Heart left ventricle (tissue), 13 donors: ENCODE measurements at regions not wholly inside any gene's neighbourhood (a gene's known extent, or its start where the extent isn't known, plus 50 kb on each side); places are given as distances from the start of the nearest gene placed in this dataset.

Source experiments
- POLR2A ChIP-seq, 2 donors: fragments of 450-650 bp; IDR thresholded peaks; one replicate each; pipeline ENCODE4 v1.6.1; 2017; ENCODE audit warnings: antibody characterized with exemption in 2 of 2, mild to moderate bottlenecking in 2 of 2, moderate library complexity in 2 of 2
- TF ChIP-seq, protein P1 (sequence below), 12 donors: fragments of 200-600 bp; sonication (generic) in 4 of 12; IDR thresholded peaks; one replicate each; pipeline versions ENCODE4 v1.5.0 to v1.8.0; 2018 to 2022; ENCODE audit warnings: antibody characterized with exemption in 12 of 12, mild to moderate bottlenecking in 5 of 12
- donor health status: ischemic (EF 13 %, LVEDD 7.1; RV severe dilation, severe dysfunction).
- donor health status: DM: no; HTN: yes; CAD: no.
- donor health status: DM: no; HTN: no; CAD: no.
- donor health status: ischemic (EF 25% LVEDD 6.9; RV normal size, moderate dysfunction).
- donor health status: ischemic (EF 25% LVEDD 5.7; RV mildly dilated, moderate dysfunction).
- donor health status: ischemic (EF 35%, LVEDD 5.7; RV mildly dilated, moderate dysfunction).
- donor health status: nonischemic (EF 11% LVEDD 7.7; RV severe dilation, severe dysfunction).
- donor health status: DM: yes; HTN: yes; CAD: no.
- donor health status: PGD.
- donor health status: ischemic (EF 29% LVEDD 5.4; RV normal size, mild dysfunction).
- donor health status: nonischemic (EF 23%, LVEDD 6.1; RV moderate dilation, normal function).

DNA sequence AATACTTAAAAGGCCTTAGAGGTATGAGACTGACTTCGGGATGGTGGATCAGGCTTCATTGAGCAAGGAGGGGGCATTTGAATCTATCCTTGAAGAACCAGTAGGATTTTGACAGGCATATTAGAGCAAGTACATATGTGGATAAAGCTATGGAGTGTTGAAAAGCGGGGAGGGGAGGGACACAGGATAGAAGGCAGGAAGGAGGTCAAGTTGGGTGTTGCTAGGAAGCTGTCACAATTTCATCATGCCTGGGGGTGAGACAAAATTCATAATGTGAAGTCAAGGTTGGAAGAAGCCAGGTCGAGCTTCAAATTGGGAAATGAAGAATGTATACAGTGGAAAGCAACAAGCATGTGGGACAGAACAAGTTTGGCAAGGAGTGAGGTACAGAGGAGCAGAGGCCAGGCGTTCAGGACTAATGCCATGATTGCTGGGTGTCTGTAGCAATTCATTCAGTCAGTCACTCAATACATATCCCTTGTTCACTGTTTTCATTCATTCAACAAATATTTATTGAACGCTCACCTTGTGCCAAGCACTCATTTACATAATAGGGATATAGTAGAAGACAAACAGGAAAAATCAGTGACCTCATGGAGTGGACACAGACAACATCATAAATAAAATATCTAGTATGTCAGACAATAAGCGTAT is 58.3 kb upstream of the LTA4H start:
- TF ChIP-seq, protein P1, sequence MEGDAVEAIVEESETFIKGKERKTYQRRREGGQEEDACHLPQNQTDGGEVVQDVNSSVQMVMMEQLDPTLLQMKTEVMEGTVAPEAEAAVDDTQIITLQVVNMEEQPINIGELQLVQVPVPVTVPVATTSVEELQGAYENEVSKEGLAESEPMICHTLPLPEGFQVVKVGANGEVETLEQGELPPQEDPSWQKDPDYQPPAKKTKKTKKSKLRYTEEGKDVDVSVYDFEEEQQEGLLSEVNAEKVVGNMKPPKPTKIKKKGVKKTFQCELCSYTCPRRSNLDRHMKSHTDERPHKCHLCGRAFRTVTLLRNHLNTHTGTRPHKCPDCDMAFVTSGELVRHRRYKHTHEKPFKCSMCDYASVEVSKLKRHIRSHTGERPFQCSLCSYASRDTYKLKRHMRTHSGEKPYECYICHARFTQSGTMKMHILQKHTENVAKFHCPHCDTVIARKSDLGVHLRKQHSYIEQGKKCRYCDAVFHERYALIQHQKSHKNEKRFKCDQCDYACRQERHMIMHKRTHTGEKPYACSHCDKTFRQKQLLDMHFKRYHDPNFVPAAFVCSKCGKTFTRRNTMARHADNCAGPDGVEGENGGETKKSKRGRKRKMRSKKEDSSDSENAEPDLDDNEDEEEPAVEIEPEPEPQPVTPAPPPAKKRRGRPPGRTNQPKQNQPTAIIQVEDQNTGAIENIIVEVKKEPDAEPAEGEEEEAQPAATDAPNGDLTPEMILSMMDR (IDR thresholded peaks at IDR 0.05), result no peak
- no peak for TF ChIP-seq POLR2A (IDR thresholded peaks at IDR 0.05)
